HepG2 (cell line): ENCODE measurements at regions not wholly inside any gene's neighbourhood (a gene's known extent, or its start where the extent isn't known, plus 50 kb on each side); places are given as distances from the start of the nearest gene placed in this dataset.
A peak's percentile ranks its signal among the peaks of the same experiment; 100 is the strongest.

Experiments used
- ATAC-seq: fragments of 200-7000 bp; cut with Tn5 transposase; 3 replicates; pipeline ENCODE4 v1.9.1; 2020; ENCODE audit warnings: mild to moderate bottlenecking, moderate library complexity
- BruUV-seq: library from RNA; stranded (reverse); fragments of 400-500 nt; replicated peaks from 2 replicates; lab custom pipeline; 2021; lab: Mats Ljungman, UMichigan
- CTCF ChIA-PET: fragments of 300-600 bp; formaldehyde crosslinking; extraction: SDS; loops from one replicate; lab custom pipeline; 2021; ENCODE audit warnings: low total read pairs, inconsistent platforms, low intra/inter-chr PET ratio; lab: Yijun Ruan, JAX
- POLR2A ChIA-PET: fragments of 350-600 bp; sonication (Branson Sonifier 250); formaldehyde crosslinking; loops from one replicate; lab custom pipeline; 2020; ENCODE audit warnings: antibody characterized with exemption, inconsistent platforms; lab: Yijun Ruan, JAX
- DNase-seq: peaks from one replicate; pipeline ENCODE4 v3.0.0-alpha.2; 2015; ENCODE audit warnings: low spot score
- FAIRE-seq: peaks from 3 replicates; lab custom pipeline; 2011; peaks lifted over from hg19 to GRCh38; lab: Jason Lieb, UNC
- H2AFZ ChIP-seq: one replicate; pipeline ENCODE4 v1.6.1; 2011; ENCODE audit warnings: low read length, inconsistent platforms
- H3K27ac ChIP-seq: fragments of 300-600 bp; 3 replicates; pipeline ENCODE4 v1.8.0; 2011; ENCODE audit warnings: mixed run types, mild to moderate bottlenecking, mixed read lengths, low read length, inconsistent platforms; ENCODE audit not compliant: insufficient read depth; ENCODE audit errors: extremely low read length
- H3K27me3 ChIP-seq, 2 experiments: fragments of 200-600 bp in 1 of 2; 2 replicates in 1 of 2; 3 replicates in 1 of 2; pipeline versions ENCODE4 v1.6.0 to v1.8.0; 2011; ENCODE audit warnings: low read length in 2 of 2, mild to moderate bottlenecking in 2 of 2, moderate library complexity in 2 of 2, inconsistent platforms in 1 of 2; ENCODE audit not compliant: insufficient read depth in 2 of 2, control insufficient read depth in 1 of 2
- H3K36me3 ChIP-seq, 2 experiments: fragments of 200-600 bp in 1 of 2; replicated peaks in 1 of 2; 2 replicates in 1 of 2; 3 replicates in 1 of 2; pipeline versions ENCODE4 v1.5.1 to v1.8.0; 2011; ENCODE audit warnings: low read length in 2 of 2, inconsistent platforms in 1 of 2; ENCODE audit not compliant: insufficient read depth in 2 of 2, control insufficient read depth in 1 of 2
- H3K4me1 ChIP-seq: 2 replicates; pipeline ENCODE4 v1.5.1; 2012; ENCODE audit warnings: low read length, inconsistent platforms; ENCODE audit not compliant: insufficient read depth
- H3K4me2 ChIP-seq: 2 replicates; pipeline ENCODE4 v1.6.0; 2011; ENCODE audit warnings: low read depth, low read length, inconsistent platforms
- H3K4me3 ChIP-seq, 3 experiments: fragments of 200-600 bp in 1 of 3; sonication (generic), shearing (Covaris generic) in 1 of 3; replicated peaks in 1 of 3; 2 replicates each; pipeline ENCODE4 v1.5.1; 2011 to 2016; ENCODE audit warnings: low read length in 3 of 3, inconsistent platforms in 2 of 3, low read depth in 2 of 3, mild to moderate bottlenecking in 2 of 3, control low read depth in 1 of 3, mixed read lengths in 1 of 3; ENCODE audit not compliant: insufficient read depth in 1 of 3
- H3K79me2 ChIP-seq: one replicate; pipeline ENCODE4 v1.6.1; 2011; ENCODE audit warnings: low read length, inconsistent platforms; ENCODE audit not compliant: insufficient read depth
- H3K9ac ChIP-seq: 2 replicates; pipeline ENCODE4 v1.6.0; 2011; ENCODE audit warnings: mild to moderate bottlenecking, low read depth, low read length, inconsistent platforms; ENCODE audit not compliant: insufficient read depth
- H3K9me3 ChIP-seq: 2 replicates; pipeline ENCODE4 v1.5.1; 2012; ENCODE audit warnings: mild to moderate bottlenecking, low read length
- H4K20me1 ChIP-seq: 2 replicates; pipeline ENCODE4 v1.6.0; 2011; ENCODE audit warnings: inconsistent platforms, mild to moderate bottlenecking, low read length, moderate library complexity; ENCODE audit not compliant: insufficient read depth
- ARHGAP35 ChIP-seq: sonication (generic); formaldehyde crosslinking; IDR thresholded peaks from 2 replicates; pipeline ENCODE4 v1.9.0; 2022; ENCODE audit warnings: mild to moderate bottlenecking, inconsistent platforms, moderate library complexity, missing genetic modification reagents, borderline replicate concordance
- BHLHE40 ChIP-seq: IDR thresholded peaks from 2 replicates; pipeline ENCODE4 v1.6.1; 2011; ENCODE audit warnings: low read length, improper control_type of control experiment
- CEBPB ChIP-seq: IDR thresholded peaks from 2 replicates; pipeline ENCODE4 v1.6.1; 2011; ENCODE audit warnings: low read depth, low read length, improper control_type of control experiment, borderline replicate concordance
- EZH2 ChIP-seq: conservative IDR thresholded peaks from 2 replicates; pipeline ENCODE4 v1.6.1; 2012; ENCODE audit warnings: mild to moderate bottlenecking, low read depth, low read length, moderate library complexity
- FOXK1 ChIP-seq: sonication (generic); formaldehyde crosslinking; IDR thresholded peaks from 2 replicates; pipeline ENCODE4 v1.4.0; 2020; ENCODE audit warnings: low read depth, missing genetic modification reagents, borderline replicate concordance
- FOXP1 ChIP-seq, 2 experiments: fragments of 450-650 bp in 1 of 2; IDR thresholded peaks; 2 replicates each; pipeline ENCODE4 v1.6.1; 2017 to 2018; ENCODE audit warnings: antibody characterized with exemption in 1 of 2
- HNRNPUL1 ChIP-seq: fragments of 200-400 bp; formaldehyde crosslinking; IDR thresholded peaks from 2 replicates; pipeline ENCODE4 v1.6.1; 2017; ENCODE audit warnings: low read depth, mild to moderate bottlenecking, low read length, moderate library complexity
- NR3C1 ChIP-seq: sonication (generic); formaldehyde crosslinking; IDR thresholded peaks from 2 replicates; pipeline ENCODE4 v1.4.0; 2020; ENCODE audit warnings: missing genetic modification reagents
- U2AF1 ChIP-seq: fragments of 200-400 bp; formaldehyde crosslinking; optimal IDR thresholded peaks from 2 replicates; pipeline ENCODE3; 2017; ENCODE audit warnings: mild to moderate bottlenecking, low read depth, low read length
- ZMAT3 ChIP-seq: sonication (generic); formaldehyde crosslinking; conservative IDR thresholded peaks from 2 replicates; pipeline ENCODE4 v1.7.0; 2021; ENCODE audit warnings: missing genetic modification reagents
- ZNF143 ChIP-seq: sonication (generic); formaldehyde crosslinking; IDR thresholded peaks from 2 replicates; pipeline ENCODE4 v1.4.0; 2020; ENCODE audit warnings: missing genetic modification reagents
- ZNF30 ChIP-seq: sonication (generic); formaldehyde crosslinking; IDR thresholded peaks from 2 replicates; pipeline ENCODE4 v1.5.0; 2020; ENCODE audit warnings: mild to moderate bottlenecking, missing genetic modification reagents
- ZNF432 ChIP-seq: sonication (generic); formaldehyde crosslinking; IDR thresholded peaks from 2 replicates; pipeline ENCODE4 v1.5.0; 2020; ENCODE audit warnings: missing genetic modification reagents, mild to moderate bottlenecking, borderline replicate concordance
- ZNF460 ChIP-seq: sonication (generic); formaldehyde crosslinking; IDR thresholded peaks from 2 replicates; pipeline ENCODE4 v1.5.1; 2020; ENCODE audit warnings: missing genetic modification reagents, mild to moderate bottlenecking, borderline replicate concordance
- ZNF530 ChIP-seq: sonication (generic); formaldehyde crosslinking; IDR thresholded peaks from 2 replicates; pipeline ENCODE4 v1.5.0; 2020; ENCODE audit warnings: low read depth, mild to moderate bottlenecking, missing genetic modification reagents
- ZNF672 ChIP-seq: sonication (generic); formaldehyde crosslinking; IDR thresholded peaks from 2 replicates; pipeline ENCODE4 v1.8.1; 2022; ENCODE audit warnings: missing genetic modification reagents
- ZNF850 ChIP-seq: sonication (generic); formaldehyde crosslinking; conservative IDR thresholded peaks from 2 replicates; pipeline ENCODE4 v1.9.0; 2021; ENCODE audit warnings: mild to moderate bottlenecking, missing genetic modification reagents
- WGBS: methylation state at CpG from one replicate; pipeline ENCODE4 v1.1.6; 2017; ENCODE audit warnings: low lambda C conversion rate; 5-methylcytosine and 5-hydroxymethylcytosine counted together
- in situ Hi-C: cut with HindIII; loops from 2 replicates; pipeline ENCODE4 v1.10.0; 2017; ENCODE audit warnings: low pct_unique_long_range_greater_than_20kb; ENCODE audit not compliant: extremely low pct_ligation_motif_present
- intact Hi-C: fragments of 100-400 bp; cut with micrococcal nuclease; formaldehyde crosslinking; loops from one replicate; pipeline ENCODE4 v1.10.0; 2022; ENCODE audit not compliant: unreplicated experiment
- TF ChIP-seq, protein P1 (sequence below): sonication (generic); formaldehyde crosslinking; IDR thresholded peaks from 2 replicates; pipeline ENCODE4 v1.5.1; 2020; ENCODE audit warnings: missing genetic modification reagents, mild to moderate bottlenecking, borderline replicate concordance
- TF ChIP-seq, protein P2 (sequence below): sonication (generic); formaldehyde crosslinking; IDR thresholded peaks from 2 replicates; pipeline ENCODE4 v1.4.0; 2020; ENCODE audit warnings: missing genetic modification reagents

DNA sequence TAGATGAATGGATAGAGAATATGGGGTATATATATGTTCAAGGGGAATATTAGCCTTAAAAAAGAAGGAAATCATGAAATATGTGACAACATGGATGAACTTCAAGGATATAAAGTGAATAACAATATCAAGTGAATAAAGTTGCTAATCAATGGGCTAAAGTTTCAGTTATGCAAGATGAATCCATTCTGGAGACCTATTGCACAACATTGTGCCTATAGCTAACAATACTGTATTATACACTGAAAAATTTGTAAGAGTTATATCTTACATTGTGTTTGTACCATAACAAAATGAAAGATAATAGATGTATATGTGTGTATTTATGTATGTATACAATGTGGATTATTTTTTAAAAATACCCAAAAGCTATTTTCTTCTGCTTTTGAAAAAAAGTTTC, 96.3 kb upstream of the DPYD start:
- Histone ChIP-seq H3K9ac (no peak overlapping the region), H3K27me3 (no peaks in the 10 kb centered on the region), H3K79me2 (no peaks in the 10 kb centered on the region), H4K20me1 (no peaks in the 10 kb centered on the region), H3K4me1 (no peaks in the 10 kb centered on the region), H3K9me3 (no peaks in the 10 kb centered on the region), H3K27ac (no peak overlapping the region), H3K4me2 (no peak overlapping the region), H3K4me3 (no peak overlapping the region), H3K36me3 (no peaks in the 10 kb centered on the region), H2AFZ (no peak overlapping the region)
- BruUV-seq: no TSS peak
- ChIA-PET CTCF (no interaction called here), POLR2A (no interaction called here)
- intact Hi-C loops (no loop called here), in situ Hi-C loops (no loop called here)
- DNase-seq (no peak), FAIRE-seq (no peak), ATAC-seq (no peak)
- TF ChIP-seq CEBPB (peak; percentile 71), ZNF460 (no peak)

DNA sequence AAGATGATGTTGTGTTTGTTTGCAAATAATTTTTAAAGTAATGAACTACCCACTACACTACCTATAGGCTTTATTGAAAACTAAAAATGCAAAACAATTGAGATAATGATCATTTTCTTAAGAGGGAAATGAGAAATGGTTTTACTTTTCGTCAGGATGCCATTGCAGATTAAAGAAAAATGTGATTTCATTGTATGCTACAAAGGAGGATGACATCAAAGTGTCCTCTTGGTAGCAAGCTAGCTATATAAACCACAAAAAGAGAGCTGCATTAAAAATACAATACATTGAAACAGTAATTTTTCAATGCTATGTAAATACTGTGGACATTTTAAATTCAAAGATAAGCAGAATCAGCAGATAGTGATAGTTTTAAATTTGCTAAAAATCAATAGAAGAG, 87.5 kb upstream of the DPYD start:
- FAIRE-seq: no peak
- in situ Hi-C loops: no loop called here
- intact Hi-C loops: no loop called here
- WGBS: 3% methylated on average over 1 of the region's 1 CpG
- no peaks in the 10 kb centered on the region for H3K27me3 ChIP-seq
- H3K4me1 ChIP-seq: no peaks in the 10 kb centered on the region
- H3K4me2 ChIP-seq: no peak overlapping the region
- no peaks in the 10 kb centered on the region for H3K9me3 ChIP-seq
- H3K4me3 ChIP-seq: no peak overlapping the region
- no peak for DNase-seq
- ChIA-PET CTCF (no interaction called here), POLR2A (no interaction called here)
- no TSS peak for BruUV-seq
- H3K79me2 ChIP-seq: no peaks in the 10 kb centered on the region
- no peak overlapping the region for H3K9ac ChIP-seq
- H2AFZ ChIP-seq: no peak overlapping the region
- ATAC-seq: no peak
- H3K36me3 ChIP-seq: no peaks in the 10 kb centered on the region
- no peaks in the 10 kb centered on the region for H4K20me1 ChIP-seq
- H3K27ac ChIP-seq: no peak overlapping the region
- TF ChIP-seq FOXK1 (CRISPR knock-in tag): no peak
- no peak for TF ChIP-seq EZH2
- TF ChIP-seq, protein P1, sequence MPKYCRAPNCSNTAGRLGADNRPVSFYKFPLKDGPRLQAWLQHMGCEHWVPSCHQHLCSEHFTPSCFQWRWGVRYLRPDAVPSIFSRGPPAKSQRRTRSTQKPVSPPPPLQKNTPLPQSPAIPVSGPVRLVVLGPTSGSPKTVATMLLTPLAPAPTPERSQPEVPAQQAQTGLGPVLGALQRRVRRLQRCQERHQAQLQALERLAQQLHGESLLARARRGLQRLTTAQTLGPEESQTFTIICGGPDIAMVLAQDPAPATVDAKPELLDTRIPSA (CRISPR knock-in tag): no peak
- no peak for TF ChIP-seq ZNF672
- no peak for TF ChIP-seq FOXP1 (IDR thresholded peaks at IDR 0.05)
- TF ChIP-seq FOXP1 (CRISPR knock-in tag; IDR thresholded peaks at IDR 0.05): no peak
- no peak for TF ChIP-seq BHLHE40
- TF ChIP-seq ZNF850 (CRISPR knock-in tag): no peak
- TF ChIP-seq U2AF1: no peak
- no peak for TF ChIP-seq ZNF432 (CRISPR knock-in tag)
- no peak for TF ChIP-seq ZNF530
- TF ChIP-seq HNRNPUL1: no peak
- no peak for TF ChIP-seq ZNF143 (CRISPR knock-in tag)
- no peak for TF ChIP-seq NR3C1 (CRISPR knock-in tag)
- no peak for TF ChIP-seq ARHGAP35 (CRISPR knock-in tag)
- TF ChIP-seq ZNF30 (CRISPR knock-in tag): no peak
- TF ChIP-seq, protein P2, sequence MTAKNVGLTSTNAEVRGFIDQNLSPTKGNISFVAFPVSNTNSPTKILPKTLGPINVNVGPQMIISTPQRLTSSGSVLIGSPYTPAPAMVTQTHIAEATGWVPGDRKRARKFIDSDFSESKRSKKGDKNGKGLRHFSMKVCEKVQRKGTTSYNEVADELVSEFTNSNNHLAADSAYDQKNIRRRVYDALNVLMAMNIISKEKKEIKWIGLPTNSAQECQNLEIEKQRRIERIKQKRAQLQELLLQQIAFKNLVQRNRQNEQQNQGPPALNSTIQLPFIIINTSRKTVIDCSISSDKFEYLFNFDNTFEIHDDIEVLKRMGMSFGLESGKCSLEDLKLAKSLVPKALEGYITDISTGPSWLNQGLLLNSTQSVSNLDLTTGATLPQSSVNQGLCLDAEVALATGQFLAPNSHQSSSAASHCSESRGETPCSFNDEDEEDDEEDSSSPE (CRISPR knock-in tag): no peak
- no peak for TF ChIP-seq ZMAT3 (CRISPR knock-in tag)
